GM23338 (cell line): ENCODE measurements at regions not wholly inside any gene's neighbourhood (a gene's known extent, or its start where the extent isn't known, plus 50 kb on each side); places are given as distances from the start of the nearest gene placed in this dataset.

ENCODE experiments used
- ATAC-seq: fragments of 200-7000 bp; cut with Tn5 transposase; 3 replicates; pipeline ENCODE4 v1.9.1; 2020
- DNase-seq: peaks from one replicate; pipeline ENCODE4 v3.0.0-alpha.2; 2015; ENCODE audit warnings: low spot score
- H2AFZ ChIP-seq: fragments of 200-600 bp; sonication (generic); 2 replicates; pipeline ENCODE4 v1.8.0; 2016; ENCODE audit warnings: antibody characterized with exemption, mild to moderate bottlenecking, moderate library complexity
- H3F3A ChIP-seq: fragments of 200-600 bp; sonication (generic); replicated peaks from 2 replicates; pipeline ENCODE4 v1.8.0; 2017; ENCODE audit warnings: antibody characterized with exemption, mixed run types, low read depth
- H3K27ac ChIP-seq: fragments of 200-600 bp; sonication (generic); 2 replicates; pipeline ENCODE4 v1.6.1; 2016; ENCODE audit warnings: low read depth
- H3K27me3 ChIP-seq: fragments of 200-600 bp; sonication (generic); 2 replicates; pipeline ENCODE4 v1.8.0; 2016; ENCODE audit warnings: mild to moderate bottlenecking, mixed run types, moderate library complexity; ENCODE audit not compliant: insufficient read depth
- H3K36me3 ChIP-seq: fragments of 200-600 bp; sonication (generic); 2 replicates; pipeline ENCODE4 v1.8.0; 2016; ENCODE audit warnings: mild to moderate bottlenecking; ENCODE audit not compliant: insufficient read depth
- H3K4me1 ChIP-seq: fragments of 200-600 bp; sonication (generic); 2 replicates; pipeline ENCODE4 v1.8.0; 2016; ENCODE audit warnings: mild to moderate bottlenecking, moderate library complexity; ENCODE audit not compliant: insufficient read depth
- H3K4me2 ChIP-seq: fragments of 200-600 bp; sonication (generic); 2 replicates; pipeline ENCODE4 v1.7.1; 2017; ENCODE audit warnings: mixed run types
- H3K4me3 ChIP-seq: fragments of 200-600 bp; sonication (generic); 2 replicates; pipeline ENCODE4 v1.6.1; 2016; ENCODE audit warnings: mixed run types
- H3K79me2 ChIP-seq: fragments of 200-600 bp; sonication (generic); replicated peaks from 2 replicates; pipeline ENCODE4 v1.8.0; 2017; ENCODE audit warnings: mild to moderate bottlenecking; ENCODE audit not compliant: insufficient read depth
- H3K9me2 ChIP-seq: fragments of 200-600 bp; sonication (generic); 2 replicates; pipeline ENCODE4 v1.8.0; 2017; ENCODE audit not compliant: insufficient read depth
- H4K20me1 ChIP-seq: fragments of 200-600 bp; sonication (generic); replicated peaks from 2 replicates; pipeline ENCODE4 v1.8.0; 2017; ENCODE audit warnings: mild to moderate bottlenecking; ENCODE audit not compliant: insufficient read depth
- H3K27ac Mint-ChIP-seq: 2 replicates; pipeline ENCODE4 v1.8.0; 2020; ENCODE audit warnings: inconsistent platforms, mild to moderate bottlenecking, moderate library complexity, mixed read lengths
- H3K27me3 Mint-ChIP-seq: 3 replicates; pipeline ENCODE4 v1.8.0; 2022; ENCODE audit warnings: low read depth, mild to moderate bottlenecking, moderate library complexity, mixed read lengths, inconsistent platforms; ENCODE audit not compliant: insufficient read depth, poor library complexity
- H3K36me3 Mint-ChIP-seq: 3 replicates; pipeline ENCODE4 v1.8.0; 2021; ENCODE audit warnings: low read depth, mild to moderate bottlenecking, inconsistent platforms, moderate library complexity, mixed read lengths
- H3K4me1 Mint-ChIP-seq: 3 replicates; pipeline ENCODE4 v1.8.0; 2020; ENCODE audit warnings: mild to moderate bottlenecking, inconsistent platforms, mixed read lengths
- H3K4me3 Mint-ChIP-seq: 3 replicates; pipeline ENCODE4 v1.8.0; 2021; ENCODE audit warnings: moderate library complexity, mild to moderate bottlenecking, inconsistent platforms, mixed read lengths
- H3K9me3 Mint-ChIP-seq: 3 replicates; pipeline ENCODE4 v1.8.0; 2020; ENCODE audit warnings: moderate library complexity, mild to moderate bottlenecking, inconsistent platforms, mixed read lengths
- EZH2 ChIP-seq: fragments of 200-600 bp; sonication (generic); IDR thresholded peaks from one replicate; pipeline ENCODE4 v1.8.0; 2017; ENCODE audit warnings: antibody characterized with exemption, mild to moderate bottlenecking, low read depth; ENCODE audit not compliant: unreplicated experiment
- EZH2phosphoT487 ChIP-seq: fragments of 200-600 bp; sonication (generic); IDR thresholded peaks from one replicate; pipeline ENCODE4 v1.8.1; 2018; ENCODE audit warnings: antibody characterized with exemption; ENCODE audit not compliant: unreplicated experiment
- NANOG ChIP-seq: IDR thresholded peaks from 2 replicates; pipeline ENCODE4 v1.6.1; 2016; ENCODE audit warnings: antibody characterized with exemption, borderline replicate concordance
- STAT1 ChIP-seq: IDR thresholded peaks from one replicate; pipeline ENCODE4 v1.6.1; 2016; ENCODE audit warnings: antibody characterized with exemption; ENCODE audit not compliant: unreplicated experiment
- ZNF114 ChIP-seq: fragments of 250-450 bp; sonication (Bioruptor Pico); IDR thresholded peaks from 2 replicates; pipeline ENCODE4 v1.5.0; 2020; ENCODE audit warnings: mild to moderate bottlenecking, moderate library complexity
- ZNF331 ChIP-seq: fragments of 250-450 bp; sonication (Bioruptor Pico); IDR thresholded peaks from 2 replicates; pipeline ENCODE4 v1.5.0; 2020; ENCODE audit warnings: low read depth, mild to moderate bottlenecking, moderate library complexity
- TF ChIP-seq, protein P1 (sequence below): fragments of 250-450 bp; sonication (Bioruptor Pico); IDR thresholded peaks from 2 replicates; pipeline ENCODE4 v1.5.0; 2020; ENCODE audit warnings: mild to moderate bottlenecking, moderate library complexity
- TF ChIP-seq, protein P2 (sequence below): IDR thresholded peaks from one replicate; pipeline ENCODE4 v1.6.1; 2018; ENCODE audit warnings: antibody characterized with exemption; ENCODE audit not compliant: unreplicated experiment
- TF ChIP-seq, protein P3 (sequence below), 2 experiments: fragments of 200-600 bp in 1 of 2; sonication (generic) in 1 of 2; conservative IDR thresholded peaks; 2 replicates each; pipeline versions ENCODE4 v1.5.1 to v1.6.1; 2016 to 2017; ENCODE audit warnings: antibody characterized with exemption in 2 of 2, low read depth in 2 of 2, mild to moderate bottlenecking in 2 of 2, moderate library complexity in 1 of 2

DNA sequence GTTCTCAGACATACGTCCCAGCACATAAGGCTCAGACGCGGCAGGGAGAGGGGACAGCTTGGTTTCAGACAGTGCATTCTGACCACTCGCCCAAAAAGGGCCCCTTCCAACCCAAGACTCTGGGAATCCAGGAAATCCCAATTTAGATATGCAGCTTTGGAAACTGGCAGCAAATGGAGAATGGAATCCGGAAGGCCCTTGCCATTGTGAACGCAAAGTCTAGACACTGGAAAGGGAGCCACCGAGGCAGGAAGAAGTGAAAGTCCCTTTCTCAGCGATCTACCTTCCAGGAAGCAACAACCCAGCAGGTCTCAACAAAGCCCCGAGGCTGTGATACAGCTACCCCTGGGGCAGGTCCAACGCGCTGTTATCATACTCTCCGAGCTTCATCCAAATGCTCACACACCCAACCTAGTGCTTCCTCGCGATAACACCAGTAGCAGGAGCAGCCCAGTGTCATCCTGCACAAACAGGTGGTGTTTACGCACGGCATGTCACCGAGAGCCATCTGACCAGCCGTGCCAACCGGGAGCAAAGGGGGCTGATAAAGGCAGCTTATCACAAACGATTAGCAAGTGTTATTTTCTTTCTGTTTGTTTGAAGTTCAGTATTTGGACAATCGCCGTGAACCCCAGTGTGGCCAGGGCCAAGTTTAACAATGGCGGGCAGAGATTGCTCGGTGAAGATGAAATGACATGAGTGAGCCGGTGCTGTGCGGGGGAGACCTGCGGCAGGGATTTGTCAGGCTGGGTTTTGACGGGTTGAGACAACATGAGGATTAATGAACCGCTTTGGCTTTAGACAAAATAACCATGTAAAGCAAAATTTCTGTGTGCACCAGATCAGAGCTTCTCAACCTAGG lies 240.6 kb downstream of the FOXL1 start:
- Mint-ChIP-seq H3K4me1 (peaks cover 10% of the 10 kb centered on the region; the same call in 2 of the 3 replicates), H3K36me3 (no peaks in the 10 kb centered on the region), H3K27me3 (peaks cover 7% of the 10 kb centered on the region), H3K4me3 (no peak overlapping the region), H3K27ac (no peak overlapping the region), H3K9me3 (no peaks in the 10 kb centered on the region)
- no peaks in the 10 kb centered on the region for H3K79me2 ChIP-seq
- H3K36me3 ChIP-seq: no peaks in the 10 kb centered on the region
- ATAC-seq (no peak), DNase-seq (no peak)
- no peaks in the 10 kb centered on the region for H4K20me1 ChIP-seq
- peaks cover 13% of the 10 kb centered on the region; the same call in 1 of the 2 replicates for H3K9me2 ChIP-seq
- TF ChIP-seq NANOG: no peak
- no peak for TF ChIP-seq ZNF114 (CRISPR knock-in tag)
- TF ChIP-seq, protein P1, sequence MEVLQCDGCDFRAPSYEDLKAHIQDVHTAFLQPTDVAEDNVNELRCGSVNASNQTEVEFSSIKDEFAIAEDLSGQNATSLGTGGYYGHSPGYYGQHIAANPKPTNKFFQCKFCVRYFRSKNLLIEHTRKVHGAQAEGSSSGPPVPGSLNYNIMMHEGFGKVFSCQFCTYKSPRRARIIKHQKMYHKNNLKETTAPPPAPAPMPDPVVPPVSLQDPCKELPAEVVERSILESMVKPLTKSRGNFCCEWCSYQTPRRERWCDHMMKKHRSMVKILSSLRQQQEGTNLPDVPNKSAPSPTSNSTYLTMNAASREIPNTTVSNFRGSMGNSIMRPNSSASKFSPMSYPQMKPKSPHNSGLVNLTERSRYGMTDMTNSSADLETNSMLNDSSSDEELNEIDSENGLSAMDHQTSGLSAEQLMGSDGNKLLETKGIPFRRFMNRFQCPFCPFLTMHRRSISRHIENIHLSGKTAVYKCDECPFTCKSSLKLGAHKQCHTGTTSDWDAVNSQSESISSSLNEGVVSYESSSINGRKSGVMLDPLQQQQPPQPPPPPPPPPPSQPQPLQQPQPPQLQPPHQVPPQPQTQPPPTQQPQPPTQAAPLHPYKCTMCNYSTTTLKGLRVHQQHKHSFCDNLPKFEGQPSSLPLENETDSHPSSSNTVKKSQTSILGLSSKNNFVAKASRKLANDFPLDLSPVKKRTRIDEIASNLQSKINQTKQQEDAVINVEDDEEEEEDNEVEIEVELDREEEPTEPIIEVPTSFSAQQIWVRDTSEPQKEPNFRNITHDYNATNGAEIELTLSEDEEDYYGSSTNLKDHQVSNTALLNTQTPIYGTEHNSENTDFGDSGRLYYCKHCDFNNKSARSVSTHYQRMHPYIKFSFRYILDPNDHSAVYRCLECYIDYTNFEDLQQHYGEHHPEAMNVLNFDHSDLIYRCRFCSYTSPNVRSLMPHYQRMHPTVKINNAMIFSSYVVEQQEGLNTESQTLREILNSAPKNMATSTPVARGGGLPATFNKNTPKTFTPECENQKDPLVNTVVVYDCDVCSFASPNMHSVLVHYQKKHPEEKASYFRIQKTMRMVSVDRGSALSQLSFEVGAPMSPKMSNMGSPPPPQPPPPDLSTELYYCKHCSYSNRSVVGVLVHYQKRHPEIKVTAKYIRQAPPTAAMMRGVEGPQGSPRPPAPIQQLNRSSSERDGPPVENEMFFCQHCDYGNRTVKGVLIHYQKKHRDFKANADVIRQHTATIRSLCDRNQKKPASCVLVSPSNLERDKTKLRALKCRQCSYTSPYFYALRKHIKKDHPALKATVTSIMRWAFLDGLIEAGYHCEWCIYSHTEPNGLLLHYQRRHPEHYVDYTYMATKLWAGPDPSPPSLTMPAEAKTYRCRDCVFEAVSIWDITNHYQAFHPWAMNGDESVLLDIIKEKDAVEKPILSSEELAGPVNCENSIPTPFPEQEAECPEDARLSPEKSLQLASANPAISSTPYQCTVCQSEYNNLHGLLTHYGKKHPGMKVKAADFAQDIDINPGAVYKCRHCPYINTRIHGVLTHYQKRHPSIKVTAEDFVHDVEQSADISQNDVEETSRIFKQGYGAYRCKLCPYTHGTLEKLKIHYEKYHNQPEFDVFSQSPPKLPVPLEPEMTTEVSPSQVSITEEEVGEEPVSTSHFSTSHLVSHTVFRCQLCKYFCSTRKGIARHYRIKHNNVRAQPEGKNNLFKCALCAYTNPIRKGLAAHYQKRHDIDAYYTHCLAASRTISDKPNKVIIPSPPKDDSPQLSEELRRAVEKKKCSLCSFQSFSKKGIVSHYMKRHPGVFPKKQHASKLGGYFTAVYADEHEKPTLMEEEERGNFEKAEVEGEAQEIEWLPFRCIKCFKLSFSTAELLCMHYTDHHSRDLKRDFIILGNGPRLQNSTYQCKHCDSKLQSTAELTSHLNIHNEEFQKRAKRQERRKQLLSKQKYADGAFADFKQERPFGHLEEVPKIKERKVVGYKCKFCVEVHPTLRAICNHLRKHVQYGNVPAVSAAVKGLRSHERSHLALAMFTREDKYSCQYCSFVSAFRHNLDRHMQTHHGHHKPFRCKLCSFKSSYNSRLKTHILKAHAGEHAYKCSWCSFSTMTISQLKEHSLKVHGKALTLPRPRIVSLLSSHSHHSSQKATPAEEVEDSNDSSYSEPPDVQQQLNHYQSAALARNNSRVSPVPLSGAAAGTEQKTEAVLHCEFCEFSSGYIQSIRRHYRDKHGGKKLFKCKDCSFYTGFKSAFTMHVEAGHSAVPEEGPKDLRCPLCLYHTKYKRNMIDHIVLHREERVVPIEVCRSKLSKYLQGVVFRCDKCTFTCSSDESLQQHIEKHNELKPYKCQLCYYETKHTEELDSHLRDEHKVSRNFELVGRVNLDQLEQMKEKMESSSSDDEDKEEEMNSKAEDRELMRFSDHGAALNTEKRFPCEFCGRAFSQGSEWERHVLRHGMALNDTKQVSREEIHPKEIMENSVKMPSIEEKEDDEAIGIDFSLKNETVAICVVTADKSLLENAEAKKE (CRISPR knock-in tag): no peak
- TF ChIP-seq EZH2: no peak
- no peak for TF ChIP-seq ZNF331 (CRISPR knock-in tag)
- no peak for TF ChIP-seq EZH2phosphoT487
- TF ChIP-seq, protein P2, sequence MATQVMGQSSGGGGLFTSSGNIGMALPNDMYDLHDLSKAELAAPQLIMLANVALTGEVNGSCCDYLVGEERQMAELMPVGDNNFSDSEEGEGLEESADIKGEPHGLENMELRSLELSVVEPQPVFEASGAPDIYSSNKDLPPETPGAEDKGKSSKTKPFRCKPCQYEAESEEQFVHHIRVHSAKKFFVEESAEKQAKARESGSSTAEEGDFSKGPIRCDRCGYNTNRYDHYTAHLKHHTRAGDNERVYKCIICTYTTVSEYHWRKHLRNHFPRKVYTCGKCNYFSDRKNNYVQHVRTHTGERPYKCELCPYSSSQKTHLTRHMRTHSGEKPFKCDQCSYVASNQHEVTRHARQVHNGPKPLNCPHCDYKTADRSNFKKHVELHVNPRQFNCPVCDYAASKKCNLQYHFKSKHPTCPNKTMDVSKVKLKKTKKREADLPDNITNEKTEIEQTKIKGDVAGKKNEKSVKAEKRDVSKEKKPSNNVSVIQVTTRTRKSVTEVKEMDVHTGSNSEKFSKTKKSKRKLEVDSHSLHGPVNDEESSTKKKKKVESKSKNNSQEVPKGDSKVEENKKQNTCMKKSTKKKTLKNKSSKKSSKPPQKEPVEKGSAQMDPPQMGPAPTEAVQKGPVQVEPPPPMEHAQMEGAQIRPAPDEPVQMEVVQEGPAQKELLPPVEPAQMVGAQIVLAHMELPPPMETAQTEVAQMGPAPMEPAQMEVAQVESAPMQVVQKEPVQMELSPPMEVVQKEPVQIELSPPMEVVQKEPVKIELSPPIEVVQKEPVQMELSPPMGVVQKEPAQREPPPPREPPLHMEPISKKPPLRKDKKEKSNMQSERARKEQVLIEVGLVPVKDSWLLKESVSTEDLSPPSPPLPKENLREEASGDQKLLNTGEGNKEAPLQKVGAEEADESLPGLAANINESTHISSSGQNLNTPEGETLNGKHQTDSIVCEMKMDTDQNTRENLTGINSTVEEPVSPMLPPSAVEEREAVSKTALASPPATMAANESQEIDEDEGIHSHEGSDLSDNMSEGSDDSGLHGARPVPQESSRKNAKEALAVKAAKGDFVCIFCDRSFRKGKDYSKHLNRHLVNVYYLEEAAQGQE: no peak
- no peak for TF ChIP-seq STAT1
- TF ChIP-seq, protein P3, sequence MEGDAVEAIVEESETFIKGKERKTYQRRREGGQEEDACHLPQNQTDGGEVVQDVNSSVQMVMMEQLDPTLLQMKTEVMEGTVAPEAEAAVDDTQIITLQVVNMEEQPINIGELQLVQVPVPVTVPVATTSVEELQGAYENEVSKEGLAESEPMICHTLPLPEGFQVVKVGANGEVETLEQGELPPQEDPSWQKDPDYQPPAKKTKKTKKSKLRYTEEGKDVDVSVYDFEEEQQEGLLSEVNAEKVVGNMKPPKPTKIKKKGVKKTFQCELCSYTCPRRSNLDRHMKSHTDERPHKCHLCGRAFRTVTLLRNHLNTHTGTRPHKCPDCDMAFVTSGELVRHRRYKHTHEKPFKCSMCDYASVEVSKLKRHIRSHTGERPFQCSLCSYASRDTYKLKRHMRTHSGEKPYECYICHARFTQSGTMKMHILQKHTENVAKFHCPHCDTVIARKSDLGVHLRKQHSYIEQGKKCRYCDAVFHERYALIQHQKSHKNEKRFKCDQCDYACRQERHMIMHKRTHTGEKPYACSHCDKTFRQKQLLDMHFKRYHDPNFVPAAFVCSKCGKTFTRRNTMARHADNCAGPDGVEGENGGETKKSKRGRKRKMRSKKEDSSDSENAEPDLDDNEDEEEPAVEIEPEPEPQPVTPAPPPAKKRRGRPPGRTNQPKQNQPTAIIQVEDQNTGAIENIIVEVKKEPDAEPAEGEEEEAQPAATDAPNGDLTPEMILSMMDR (conservative IDR thresholded peaks at IDR 0.05; ENCODE audit: low read depth in 2 of 2): no peak
- no peak overlapping the region for H3K4me2 ChIP-seq
- no peak overlapping the region for H3K27ac ChIP-seq
- no peaks in the 10 kb centered on the region for H3F3A ChIP-seq
- no peaks in the 10 kb centered on the region for H3K27me3 ChIP-seq
- no peak overlapping the region for H3K4me3 ChIP-seq
- H3K4me1 ChIP-seq: no peaks in the 10 kb centered on the region
- H2AFZ ChIP-seq: peak overlapping the region; percentile 56; the same call in 1 of the 2 replicates
